Panc1 (cell line): ENCODE measurements at regions not wholly inside any gene's neighbourhood (a gene's known extent, or its start where the extent isn't known, plus 50 kb on each side); places are given as distances from the start of the nearest gene placed in this dataset.

Experiments used
- ATAC-seq: fragments of 200-7000 bp; cut with Tn5 transposase; 2 replicates; pipeline ENCODE4 v1.9.1; 2020; ENCODE audit warnings: mild to moderate bottlenecking, moderate library complexity
- BruUV-seq: library from RNA; stranded (reverse); fragments of 400-500 nt; replicated peaks from 2 replicates; lab custom pipeline; 2021; lab: Mats Ljungman, UMichigan
- CTCF ChIA-PET: fragments of 300-600 bp; sonication (Branson Sonifier 250); formaldehyde crosslinking; loops from one replicate; lab custom pipeline; 2022; ENCODE audit warnings: antibody characterized with exemption; lab: Charles Lee
- POLR2A ChIA-PET: fragments of 300-600 bp; sonication (Branson Sonifier 250); formaldehyde crosslinking; loops from one replicate; lab custom pipeline; 2022; ENCODE audit warnings: antibody characterized with exemption; lab: Charles Lee
- DNase-seq: peaks from one replicate; pipeline ENCODE4 v3.0.0-alpha.2; 2010; ENCODE audit warnings: low read depth, low spot score
- H3K27ac ChIP-seq: 2 replicates; pipeline ENCODE4 v1.5.1; 2011; ENCODE audit warnings: mild to moderate bottlenecking, low read length, inconsistent platforms
- H3K27me3 ChIP-seq: fragments of 200-500 bp; sonication (Bioruptor generic); 2 replicates; pipeline ENCODE4 v1.6.0; 2014; ENCODE audit warnings: low read length, inconsistent platforms; ENCODE audit not compliant: control insufficient read depth, insufficient read depth
- H3K36me3 ChIP-seq: fragments of 200-500 bp; sonication (Bioruptor generic); 2 replicates; pipeline ENCODE4 v1.5.1; 2014; ENCODE audit warnings: inconsistent platforms, mild to moderate bottlenecking, low read length, moderate library complexity; ENCODE audit not compliant: control insufficient read depth, insufficient read depth
- H3K4me1 ChIP-seq: 2 replicates; pipeline ENCODE4 v1.5.1; 2011; ENCODE audit warnings: inconsistent platforms, mild to moderate bottlenecking, low read length, moderate library complexity; ENCODE audit not compliant: control insufficient read depth, insufficient read depth
- H3K4me3 ChIP-seq, 2 experiments: 2 replicates each; pipeline ENCODE4 v1.5.1; 2011 to 2012; ENCODE audit warnings: low read depth in 2 of 2, low read length in 2 of 2, mild to moderate bottlenecking in 2 of 2, inconsistent platforms in 1 of 2, moderate library complexity in 1 of 2
- H3K9me3 ChIP-seq: fragments of 200-500 bp; sonication (Bioruptor generic); 2 replicates; pipeline ENCODE4 v1.5.1; 2014; ENCODE audit warnings: low read depth, mild to moderate bottlenecking, inconsistent platforms, low read length, moderate library complexity; ENCODE audit not compliant: control insufficient read depth, insufficient read depth
- CTCF ChIP-seq: fragments of 450-650 bp; IDR thresholded peaks from 2 replicates; pipeline ENCODE4 v1.5.1; 2017; ENCODE audit warnings: mild to moderate bottlenecking
- POLR2AphosphoS5 ChIP-seq: IDR thresholded peaks from 2 replicates; pipeline ENCODE4 v1.6.1; 2012; ENCODE audit warnings: mild to moderate bottlenecking, low read depth, low read length, moderate library complexity
- SIN3A ChIP-seq: IDR thresholded peaks from 2 replicates; pipeline ENCODE4 v1.6.1; 2012; ENCODE audit warnings: low read depth, mild to moderate bottlenecking, low read length, moderate library complexity, borderline replicate concordance; ENCODE audit not compliant: insufficient read depth
- TCF7L2 ChIP-seq: IDR thresholded peaks from 2 replicates; pipeline ENCODE4 v1.6.1; 2011; ENCODE audit warnings: mild to moderate bottlenecking, low read depth, low read length, inconsistent platforms
- in situ Hi-C: cut with HindIII; loops from 2 replicates; pipeline ENCODE4 v1.10.0; 2016; ENCODE audit warnings: low sequenced_read_pairs, low pct_unique_long_range_greater_than_20kb
- intact Hi-C: fragments of 100-400 bp; cut with micrococcal nuclease; formaldehyde crosslinking; loops from one replicate; pipeline ENCODE4 v1.10.0; 2022; ENCODE audit not compliant: unreplicated experiment
- TF ChIP-seq, protein P1 (sequence below), 2 experiments: IDR thresholded peaks; 2 replicates each; pipeline ENCODE4 v1.6.1; 2011 to 2012; ENCODE audit warnings: low read depth in 2 of 2, control low read depth in 1 of 2, low read length in 1 of 2, mild to moderate bottlenecking in 1 of 2, moderate library complexity in 1 of 2; ENCODE audit not compliant: insufficient read depth in 1 of 2

- TF ChIP-seq CTCF (no peak), POLR2AphosphoS5 (no peak), TCF7L2 (no peak), SIN3A (no peak)
- H3K4me1 ChIP-seq, result no peaks in the 10 kb centered on the region
- H3K36me3 ChIP-seq, result no peaks in the 10 kb centered on the region
- in situ Hi-C loops (no loop called here), intact Hi-C loops (no loop called here)
- no peak overlapping the region for H3K4me3 ChIP-seq
- CTCF ChIA-PET, result no interaction called here
- no TSS peak for BruUV-seq
- POLR2A ChIA-PET, result no interaction called here
- H3K9me3 ChIP-seq, result no peaks in the 10 kb centered on the region
- DNase-seq (no peak), ATAC-seq (no peak)
- no peaks in the 10 kb centered on the region for H3K27me3 ChIP-seq
- H3K27ac ChIP-seq, result no peak overlapping the region
These were observed 397.9 kb downstream of the INHBA start for GRCh38 chr7:41305001-41305400.

GRCh38 chr7:41303709-41304108 lies 399.2 kb downstream of the INHBA start:
- no peaks in the 10 kb centered on the region for H3K36me3 ChIP-seq
- CTCF ChIA-PET, result no interaction called here
- no peak overlapping the region for H3K27ac ChIP-seq
- intact Hi-C loops, result no loop called here
- no peaks in the 10 kb centered on the region for H3K27me3 ChIP-seq
- DNase-seq (no peak), ATAC-seq (no peak)
- TF ChIP-seq SIN3A, result no peak
- TF ChIP-seq CTCF, result no peak
- no peak for TF ChIP-seq POLR2AphosphoS5
- TF ChIP-seq TCF7L2, result no peak
- TF ChIP-seq, protein P1, sequence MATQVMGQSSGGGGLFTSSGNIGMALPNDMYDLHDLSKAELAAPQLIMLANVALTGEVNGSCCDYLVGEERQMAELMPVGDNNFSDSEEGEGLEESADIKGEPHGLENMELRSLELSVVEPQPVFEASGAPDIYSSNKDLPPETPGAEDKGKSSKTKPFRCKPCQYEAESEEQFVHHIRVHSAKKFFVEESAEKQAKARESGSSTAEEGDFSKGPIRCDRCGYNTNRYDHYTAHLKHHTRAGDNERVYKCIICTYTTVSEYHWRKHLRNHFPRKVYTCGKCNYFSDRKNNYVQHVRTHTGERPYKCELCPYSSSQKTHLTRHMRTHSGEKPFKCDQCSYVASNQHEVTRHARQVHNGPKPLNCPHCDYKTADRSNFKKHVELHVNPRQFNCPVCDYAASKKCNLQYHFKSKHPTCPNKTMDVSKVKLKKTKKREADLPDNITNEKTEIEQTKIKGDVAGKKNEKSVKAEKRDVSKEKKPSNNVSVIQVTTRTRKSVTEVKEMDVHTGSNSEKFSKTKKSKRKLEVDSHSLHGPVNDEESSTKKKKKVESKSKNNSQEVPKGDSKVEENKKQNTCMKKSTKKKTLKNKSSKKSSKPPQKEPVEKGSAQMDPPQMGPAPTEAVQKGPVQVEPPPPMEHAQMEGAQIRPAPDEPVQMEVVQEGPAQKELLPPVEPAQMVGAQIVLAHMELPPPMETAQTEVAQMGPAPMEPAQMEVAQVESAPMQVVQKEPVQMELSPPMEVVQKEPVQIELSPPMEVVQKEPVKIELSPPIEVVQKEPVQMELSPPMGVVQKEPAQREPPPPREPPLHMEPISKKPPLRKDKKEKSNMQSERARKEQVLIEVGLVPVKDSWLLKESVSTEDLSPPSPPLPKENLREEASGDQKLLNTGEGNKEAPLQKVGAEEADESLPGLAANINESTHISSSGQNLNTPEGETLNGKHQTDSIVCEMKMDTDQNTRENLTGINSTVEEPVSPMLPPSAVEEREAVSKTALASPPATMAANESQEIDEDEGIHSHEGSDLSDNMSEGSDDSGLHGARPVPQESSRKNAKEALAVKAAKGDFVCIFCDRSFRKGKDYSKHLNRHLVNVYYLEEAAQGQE (IDR thresholded peaks at IDR 0.05; ENCODE audit: insufficient read depth in 1 of 2, low read depth in 2 of 2, low read length in 1 of 2), result no peak
- H3K4me1 ChIP-seq, result no peaks in the 10 kb centered on the region
- in situ Hi-C loops, result no loop called here
- H3K4me3 ChIP-seq, result no peak overlapping the region
- no peaks in the 10 kb centered on the region for H3K9me3 ChIP-seq
- BruUV-seq, result no TSS peak
- POLR2A ChIA-PET, result interaction anchor here (0.6 kb wide), 1 partner anchor 124 kb away, joined by 3 read pairs; no protein-coding TSS in a partner anchor
